Suprapubic skin (tissue), 4 donors: ENCODE measurements at regions not wholly inside any gene's neighbourhood (a gene's known extent, or its start where the extent isn't known, plus 50 kb on each side); places are given as distances from the start of the nearest gene placed in this dataset.
A peak's percentile ranks its signal among the peaks of the same experiment; 100 is the strongest.
"Not testable (repeated sequence)": the region's sequence is repeated elsewhere in the genome, so short reads cannot be mapped to it uniquely, and the experiment has no call there.

Experiments used
- DNase-seq, 2 donors: peaks; one replicate each; pipeline ENCODE4 v3.0.0-alpha.2; 2019; ENCODE audit warnings: low spot score in 2 of 2
- H3K27ac ChIP-seq: fragments of 200-600 bp; sonication (generic); one replicate; pipeline ENCODE4 v1.5.1; 2019
- H3K27me3 ChIP-seq: fragments of 200-600 bp; sonication (generic); one replicate; pipeline ENCODE4 v1.5.1; 2019
- H3K36me3 ChIP-seq: fragments of 200-600 bp; sonication (generic); one replicate; pipeline ENCODE4 v1.5.1; 2019
- H3K4me1 ChIP-seq: fragments of 200-600 bp; sonication (generic); one replicate; pipeline ENCODE4 v1.5.1; 2019
- H3K4me3 ChIP-seq: fragments of 200-600 bp; sonication (generic); one replicate; pipeline ENCODE4 v1.5.1; 2019; ENCODE audit warnings: mild to moderate bottlenecking
- H3K9me3 ChIP-seq: fragments of 200-600 bp; sonication (generic); one replicate; pipeline ENCODE4 v1.5.1; 2019
- CTCF ChIP-seq, 2 donors: fragments of 200-600 bp in 1 of 2; fragments of 450-650 bp in 1 of 2; sonication (generic) in 1 of 2; IDR thresholded peaks; one replicate each; pipeline ENCODE4 v1.5.1; 2016 to 2019; ENCODE audit warnings: antibody characterized with exemption in 2 of 2, mild to moderate bottlenecking in 1 of 2, moderate library complexity in 1 of 2
- EP300 ChIP-seq: sonication (generic); formaldehyde crosslinking; IDR thresholded peaks from one replicate; pipeline ENCODE4 v1.6.1; 2017; ENCODE audit warnings: antibody characterized with exemption
- POLR2A ChIP-seq, 2 donors: fragments of 450-650 bp; IDR thresholded peaks; one replicate each; pipeline ENCODE4 v1.6.1; 2017; ENCODE audit warnings: antibody characterized with exemption in 2 of 2, mild to moderate bottlenecking in 2 of 2, moderate library complexity in 2 of 2
- POLR2AphosphoS5 ChIP-seq, 3 donors: sonication (generic); formaldehyde crosslinking; IDR thresholded peaks; one replicate each; pipeline ENCODE4 v1.6.1; 2017; ENCODE audit warnings: antibody characterized with exemption in 3 of 3
- WGBS: methylation state at CpG from one replicate; pipeline ENCODE4 v1.1.5; 2018; 5-methylcytosine and 5-hydroxymethylcytosine counted together

GRCh38 chr15:75782926-75783325, 60.3 kb upstream of the UBE2Q2 start:
- Histone ChIP-seq H3K4me1 (no peaks in the 10 kb centered on the region), H3K4me3 (no peak overlapping the region), H3K9me3 (no peaks in the 10 kb centered on the region), H3K27me3 (peaks cover 12% of the 10 kb centered on the region), H3K27ac (no peak overlapping the region), H3K36me3 (no peaks in the 10 kb centered on the region)
- no peak for TF ChIP-seq CTCF (IDR thresholded peaks at IDR 0.05)
- TF ChIP-seq EP300 = no peak
- no peak for TF ChIP-seq POLR2A (IDR thresholded peaks at IDR 0.05)
- TF ChIP-seq POLR2AphosphoS5 (IDR thresholded peaks at IDR 0.05) = no peak
- WGBS = 87% methylated on average over 11 of the region's 11 CpGs
- DNase-seq = no peak

GRCh38 chr15:75780995-75781394, 62.3 kb upstream of the UBE2Q2 start:
- not testable (repeated sequence) for DNase-seq, H3K9me3 ChIP-seq, H3K4me1 ChIP-seq, H3K27me3 ChIP-seq, H3K4me3 ChIP-seq, H3K27ac ChIP-seq, H3K36me3 ChIP-seq
- WGBS = 80% methylated on average over 2 of the region's 4 CpGs

- no peaks in the 10 kb centered on the region for H3K9me3 ChIP-seq
- no peaks in the 10 kb centered on the region for H3K36me3 ChIP-seq
- 88% methylated on average over 5 of the region's 5 CpGs for WGBS
- no peaks in the 10 kb centered on the region for H3K4me1 ChIP-seq
- no peak overlapping the region for H3K27ac ChIP-seq
- no peak for DNase-seq
- no peaks in the 10 kb centered on the region for H3K27me3 ChIP-seq
- no peak overlapping the region for H3K4me3 ChIP-seq
- TF ChIP-seq POLR2A (IDR thresholded peaks at IDR 0.05) = no peak
Measured at GRCh38 chr15:75779504-75779903, 63.7 kb upstream of the UBE2Q2 start.

GRCh38 chr15:75776871-75777610, 64.4 kb upstream of the CSPG4 start:
- H3K27me3 ChIP-seq, H3K4me1 ChIP-seq, H3K27ac ChIP-seq, H3K36me3 ChIP-seq, H3K4me3 ChIP-seq, H3K9me3 ChIP-seq, DNase-seq: not testable (repeated sequence)

GRCh38 chr15:75776065-75776423, 63.4 kb upstream of the CSPG4 start:
- WGBS = 35% methylated on average over 2 of the region's 2 CpGs
- Histone ChIP-seq H3K4me3 (no peak overlapping the region), H3K9me3 (no peaks in the 10 kb centered on the region), H3K27ac (no peak overlapping the region), H3K27me3 (no peaks in the 10 kb centered on the region), H3K4me1 (no peaks in the 10 kb centered on the region), H3K36me3 (no peaks in the 10 kb centered on the region)
- TF ChIP-seq POLR2A (IDR thresholded peaks at IDR 0.05) (no peak), CTCF (IDR thresholded peaks at IDR 0.05) (no peak), EP300 (no peak), POLR2AphosphoS5 (IDR thresholded peaks at IDR 0.05) (no peak)
- DNase-seq = peak in 1 of 2 donors; percentile 32

- Histone ChIP-seq H3K36me3 (no peaks in the 10 kb centered on the region), H3K27me3 (no peaks in the 10 kb centered on the region), H3K4me1 (no peaks in the 10 kb centered on the region), H3K9me3 (no peaks in the 10 kb centered on the region), H3K4me3 (no peak overlapping the region), H3K27ac (no peak overlapping the region)
- DNase-seq = peak in 1 of 2 donors; percentile 50
- TF ChIP-seq CTCF (IDR thresholded peaks at IDR 0.05) = no peak
- 82% methylated on average over 8 of the region's 9 CpGs for WGBS
Measured at GRCh38 chr15:75775296-75776064, 62.8 kb upstream of the CSPG4 start.

GRCh38 chr15:75773974-75774373, 61.3 kb upstream of the CSPG4 start:
- not testable (repeated sequence) for H3K27ac ChIP-seq, H3K4me1 ChIP-seq, H3K4me3 ChIP-seq, H3K27me3 ChIP-seq, H3K36me3 ChIP-seq, H3K9me3 ChIP-seq
- peak in 1 of 2 donors; percentile 18 for DNase-seq
- WGBS = 62% methylated on average over 3 of the region's 3 CpGs

GRCh38 chr15:75771054-75771453, 58.4 kb upstream of the CSPG4 start:
- H3K4me1 ChIP-seq, H3K27me3 ChIP-seq, H3K4me3 ChIP-seq, H3K36me3 ChIP-seq, H3K9me3 ChIP-seq, H3K27ac ChIP-seq: not testable (repeated sequence)
- peak in 1 of 2 donors; percentile 20 for DNase-seq
- 57% methylated on average over 2 of the region's 2 CpGs for WGBS
